Stimulated activated CD4-positive, alpha-beta T cell treated with anti-CD3 and anti-CD28 coated beads, Interleukin-2, amount 100 ng/mL, for 24 hours (primary cell): ENCODE measurements at regions not wholly inside any gene's neighbourhood (a gene's known extent, or its start where the extent isn't known, plus 50 kb on each side); places are given as distances from the start of the nearest gene placed in this dataset.
"Not testable (repeated sequence)": the region's sequence is repeated elsewhere in the genome, so short reads cannot be mapped to it uniquely, and the experiment has no call there.

Source experiments
- DNase-seq, 2 donors: peaks; one replicate each; pipeline ENCODE4 v3.0.0-alpha.2; 2020

DNA sequence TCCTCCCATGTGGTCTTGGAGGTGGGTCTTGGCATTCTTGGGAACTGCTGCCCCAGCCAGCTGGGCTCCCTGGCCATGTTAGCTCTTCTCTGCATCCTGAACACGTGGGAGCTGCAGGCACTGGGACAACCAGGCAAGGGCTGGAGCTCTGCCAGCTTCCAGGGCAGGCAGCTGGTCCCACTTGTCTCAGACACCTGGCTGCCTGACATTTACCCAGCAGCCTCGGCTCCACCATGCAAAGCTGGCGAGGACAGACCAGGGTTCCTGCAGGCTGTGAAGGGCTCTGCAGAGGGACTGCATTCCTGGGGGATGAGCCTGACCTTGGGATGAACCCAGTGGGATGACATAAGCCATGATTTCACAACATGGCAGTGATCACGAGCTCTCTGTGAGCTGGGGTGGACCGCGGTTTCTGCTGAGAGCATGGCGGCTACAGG is 99.0 kb upstream of the TSHZ3 start:
- DNase-seq: no peak

DNA sequence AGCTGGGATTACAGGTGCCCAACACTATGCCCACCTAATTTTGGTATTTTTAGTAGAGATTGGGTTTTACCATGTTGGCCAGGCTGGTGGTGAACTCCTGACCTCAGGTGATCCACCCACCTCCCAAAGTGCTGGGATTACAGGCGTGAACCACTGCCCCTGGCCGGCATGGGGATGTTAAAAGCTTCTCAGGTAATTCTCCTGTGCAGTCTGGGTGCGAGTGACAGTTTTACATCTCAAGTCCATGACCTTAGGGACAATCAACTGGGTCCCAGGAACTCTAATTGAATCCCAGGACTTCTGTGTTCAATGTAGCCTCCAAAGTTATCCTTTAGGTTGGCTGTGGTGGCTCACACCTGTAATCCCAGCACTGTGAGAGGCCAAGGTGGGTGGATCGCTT is 100.1 kb upstream of the TSHZ3 start:
- no peak for DNase-seq

DNA sequence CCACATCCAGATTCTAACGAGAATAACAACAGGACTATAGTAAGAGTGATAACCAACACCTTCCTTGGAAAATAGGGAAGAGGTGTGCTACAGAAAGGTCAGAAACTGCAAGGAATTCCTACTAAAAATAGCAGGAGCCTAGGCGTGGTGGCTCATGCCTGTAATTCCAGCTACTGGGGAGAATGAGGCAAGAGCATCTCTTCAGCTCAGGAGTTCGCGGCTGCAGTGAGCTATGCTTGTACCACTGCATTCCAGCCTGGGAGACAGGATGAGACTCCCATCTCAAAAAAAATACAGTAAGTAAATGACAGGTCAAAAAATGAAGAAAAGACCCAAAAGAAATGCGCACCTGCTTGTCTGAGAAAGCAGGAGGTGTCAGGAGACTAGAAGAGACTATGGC is 101.5 kb upstream of the TSHZ3 start:
- no peak for DNase-seq

DNA sequence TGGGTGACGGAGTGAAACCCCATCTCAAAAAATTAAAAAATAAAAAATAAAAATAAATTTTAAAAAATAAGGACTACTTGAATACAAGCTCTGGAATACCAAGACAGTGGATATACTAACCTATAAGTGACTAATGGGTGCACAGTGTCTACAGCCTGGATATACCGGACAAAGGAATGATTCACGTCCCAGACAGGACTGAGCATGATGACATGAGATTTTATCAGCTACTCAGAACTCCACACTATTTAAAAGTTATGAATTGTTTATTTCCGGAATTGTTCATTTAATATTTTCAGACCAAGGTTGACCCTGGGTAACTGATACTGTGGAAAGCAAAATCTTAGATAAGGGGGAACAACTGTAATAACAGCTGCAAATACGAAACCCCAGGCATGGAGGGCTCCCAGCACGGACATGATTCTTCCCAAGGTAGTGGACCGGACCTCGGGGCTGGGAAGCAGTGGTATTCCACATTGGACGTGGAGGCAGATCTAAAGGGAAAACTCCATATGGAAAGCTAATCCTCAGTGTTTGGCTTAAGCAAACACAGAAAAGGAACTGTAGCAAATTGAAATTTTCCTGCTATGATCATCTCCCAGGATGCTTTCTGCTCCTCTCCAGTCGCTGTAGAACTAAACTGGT is 102.6 kb upstream of the TSHZ3 start:
- no peak for DNase-seq

DNA sequence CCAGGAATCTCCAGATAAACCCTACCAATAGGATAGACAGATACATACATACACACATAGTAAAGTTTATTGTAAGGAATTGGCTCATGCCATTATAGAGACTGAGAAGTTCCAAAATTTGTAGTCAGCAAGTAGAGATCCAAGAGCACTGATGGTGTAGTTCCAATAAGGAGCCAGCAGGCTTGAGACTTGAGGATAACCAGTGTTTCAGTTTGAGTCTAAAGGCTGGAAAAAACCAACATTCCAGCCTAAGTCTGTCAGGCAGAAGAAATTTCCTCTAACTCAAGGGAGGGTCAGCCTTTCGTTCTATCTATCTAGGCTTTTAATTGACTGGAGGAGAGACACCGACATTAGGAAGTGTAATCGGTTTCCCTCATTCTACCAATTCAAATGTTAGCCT is 110.2 kb upstream of the TSHZ3 start:
- no peak for DNase-seq

DNA sequence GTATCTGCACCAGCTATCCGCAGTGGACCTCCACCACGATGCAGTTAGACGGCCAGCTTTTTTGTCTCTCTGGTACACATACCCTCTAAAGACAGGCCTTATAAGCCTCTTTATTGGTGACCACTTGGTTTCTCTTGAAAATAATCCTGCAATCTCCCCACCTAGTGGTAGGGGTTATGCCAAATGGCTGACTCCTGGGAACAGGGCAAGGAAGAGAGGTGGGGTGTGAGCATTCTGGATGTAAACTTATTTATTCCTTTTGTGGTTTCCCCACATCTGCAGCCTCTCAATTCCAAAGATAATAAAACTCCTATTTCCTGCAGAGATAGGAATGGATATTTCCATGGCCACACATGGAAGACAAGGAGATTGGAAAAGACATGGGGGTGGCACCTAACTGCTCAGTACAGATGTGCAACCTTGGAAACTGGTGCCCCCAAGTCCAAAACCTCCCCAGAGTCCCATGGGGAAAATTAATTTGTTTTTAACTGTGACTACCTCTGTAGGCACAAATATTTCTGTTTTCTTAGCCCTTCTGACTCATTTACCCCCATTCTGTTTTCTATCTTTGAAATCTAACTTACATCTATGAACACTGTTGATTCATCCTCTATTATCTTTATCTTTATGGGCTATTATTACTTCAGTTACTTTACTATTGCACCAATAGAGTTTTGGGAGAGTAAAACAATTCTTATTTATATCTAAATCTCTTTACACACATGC is 112.7 kb upstream of the TSHZ3 start:
- DNase-seq: no peak

DNA sequence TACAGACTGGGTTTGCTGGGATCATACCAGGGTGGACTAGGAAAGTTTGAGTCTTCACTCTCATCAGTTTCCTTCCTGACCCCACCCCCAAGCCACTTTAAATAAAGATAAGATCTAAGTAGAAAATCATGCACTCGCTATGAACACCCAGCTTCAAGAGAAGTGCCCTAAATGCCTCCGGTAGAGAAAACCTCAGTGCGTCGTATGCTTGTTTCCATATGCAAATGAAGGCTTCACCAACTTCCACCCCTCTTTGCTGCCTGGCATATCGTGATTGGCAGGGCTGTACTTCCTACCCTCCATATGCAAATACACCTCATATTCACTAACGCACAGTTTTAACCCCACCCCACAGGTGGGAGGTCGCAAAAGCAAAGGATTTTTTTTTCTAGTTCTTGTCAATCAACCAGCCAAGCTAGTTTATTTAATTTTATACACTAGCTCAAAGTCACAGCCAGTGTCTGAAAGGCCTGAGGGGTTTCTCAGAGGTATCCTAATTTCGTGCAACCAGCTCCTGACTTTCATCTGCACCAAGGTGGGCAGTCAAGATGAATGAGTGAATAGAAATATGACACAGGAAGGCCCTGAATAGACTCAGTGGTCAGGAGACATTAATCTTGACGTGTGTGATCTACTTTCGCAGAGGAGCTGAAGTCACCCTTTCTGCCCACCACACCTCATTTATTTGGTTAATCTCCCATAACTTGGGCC is 121.1 kb upstream of the TSHZ3 start:
- no peak for DNase-seq

DNA sequence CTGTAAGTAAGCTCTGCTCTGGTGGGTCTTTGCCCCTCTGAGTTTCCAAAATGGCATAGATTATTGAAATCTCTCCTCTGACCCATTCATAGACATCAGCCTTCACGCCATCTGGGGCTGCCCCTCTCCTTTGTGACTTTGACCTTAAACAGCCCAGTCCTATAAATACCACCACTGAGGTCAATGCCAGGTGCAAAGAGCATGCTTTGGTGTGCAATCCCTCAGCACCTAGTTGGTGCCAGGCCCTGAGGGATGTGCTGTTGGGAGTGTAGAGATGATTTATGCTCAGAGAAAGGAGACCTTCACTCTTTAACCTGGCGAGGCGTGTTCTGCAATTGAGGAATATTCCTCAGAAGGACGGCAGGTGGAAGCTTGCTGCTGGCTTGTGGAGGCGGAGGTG is 121.7 kb upstream of the TSHZ3 start:
- no peak for DNase-seq

DNA sequence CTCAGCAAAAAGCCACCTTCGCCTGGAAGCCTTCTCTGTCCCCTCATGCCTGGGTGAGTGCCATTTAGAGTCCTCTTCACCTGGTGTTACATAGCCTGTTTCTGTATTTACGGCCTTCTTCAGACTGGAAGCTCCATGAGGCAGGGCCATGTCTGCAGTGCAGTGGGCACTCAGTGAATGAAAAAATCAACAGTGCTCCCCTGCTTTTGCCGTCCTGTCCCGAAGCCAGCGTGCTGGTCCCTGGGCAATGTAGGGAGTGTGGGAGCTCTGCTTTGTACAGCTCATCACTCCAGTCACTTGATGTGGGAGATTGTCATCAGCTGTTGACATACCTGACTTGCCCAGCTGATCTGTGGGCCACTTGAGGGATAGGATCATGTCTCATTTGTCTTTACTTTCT is 129.0 kb upstream of the TSHZ3 start:
- no peak for DNase-seq

DNA sequence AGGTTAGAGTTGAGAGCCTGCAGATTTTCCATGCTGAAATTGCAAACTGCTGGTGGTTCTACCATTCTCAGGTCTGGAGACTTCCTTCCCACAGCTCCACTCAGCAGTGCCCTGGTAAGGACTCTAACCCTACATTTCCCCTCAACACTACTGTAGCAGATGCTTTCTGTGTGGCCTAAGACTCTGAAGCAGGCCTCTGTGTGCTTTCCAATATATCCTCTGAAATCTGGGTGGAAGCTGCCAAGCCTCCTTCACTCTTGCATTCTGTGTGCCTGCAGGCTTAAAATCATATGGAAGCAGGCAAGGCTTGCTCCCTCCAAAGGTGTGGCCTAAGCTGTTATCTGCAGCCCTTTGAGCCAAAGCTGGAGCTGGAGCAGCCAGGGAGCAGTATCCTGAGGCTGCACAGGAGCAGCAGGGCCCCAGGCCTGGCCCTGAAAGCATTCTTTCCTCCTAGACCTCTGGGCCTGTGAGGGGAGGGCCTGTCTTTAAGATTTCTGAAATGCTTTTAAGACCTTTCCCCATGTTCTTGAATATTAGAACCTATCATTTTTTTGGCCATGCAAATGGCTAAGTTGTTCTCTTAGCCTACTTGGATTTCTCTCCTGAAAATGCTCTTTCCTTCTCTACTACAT is 134.1 kb upstream of the TSHZ3 start:
- DNase-seq: no peak

DNA sequence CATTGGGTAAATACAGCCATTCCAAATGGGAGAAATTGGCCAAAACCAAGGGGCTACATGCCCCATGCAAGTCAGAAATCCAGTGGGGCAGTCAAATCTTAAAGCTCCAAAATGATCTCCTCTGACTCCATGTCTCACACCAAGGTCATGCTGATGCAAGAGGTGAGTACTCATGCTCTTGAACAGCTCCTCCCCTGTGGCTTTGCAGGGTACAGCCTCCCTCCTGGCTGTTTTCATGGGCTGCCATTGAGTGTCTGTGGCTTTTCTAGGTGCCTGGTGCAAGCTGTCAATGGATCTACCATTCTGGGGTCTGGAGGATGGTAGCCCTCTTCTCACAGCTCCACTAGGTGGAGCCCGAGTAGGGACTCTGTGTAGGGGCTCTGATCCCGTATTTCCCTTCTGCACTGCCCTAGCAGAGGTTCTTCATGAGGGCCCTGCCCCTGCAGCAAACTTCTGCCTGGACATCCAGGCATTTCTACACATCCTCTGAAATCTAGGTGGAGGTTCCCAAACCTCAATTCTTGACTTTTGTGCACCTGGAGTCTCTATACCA is 135.7 kb upstream of the TSHZ3 start:
- not testable (repeated sequence) for DNase-seq

DNA sequence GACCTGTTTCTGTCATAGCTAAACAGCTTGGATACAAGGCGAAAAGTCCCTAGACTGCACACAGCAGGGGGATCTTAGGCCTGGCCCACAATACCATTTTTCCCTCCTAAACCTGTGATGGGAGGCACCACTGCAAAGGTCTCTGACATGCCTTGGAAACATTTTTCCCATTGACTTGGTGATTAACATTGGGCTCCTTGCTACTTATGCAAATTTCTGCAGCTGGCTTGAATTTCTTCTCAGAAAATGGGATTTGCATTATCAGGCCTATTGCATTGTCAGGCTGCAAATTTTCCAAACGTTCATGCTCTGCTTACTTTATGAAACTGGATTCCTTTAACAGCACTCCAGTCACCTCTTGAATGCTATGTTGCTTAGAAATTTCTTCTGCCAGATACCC is 136.2 kb upstream of the TSHZ3 start:
- no peak for DNase-seq

DNA sequence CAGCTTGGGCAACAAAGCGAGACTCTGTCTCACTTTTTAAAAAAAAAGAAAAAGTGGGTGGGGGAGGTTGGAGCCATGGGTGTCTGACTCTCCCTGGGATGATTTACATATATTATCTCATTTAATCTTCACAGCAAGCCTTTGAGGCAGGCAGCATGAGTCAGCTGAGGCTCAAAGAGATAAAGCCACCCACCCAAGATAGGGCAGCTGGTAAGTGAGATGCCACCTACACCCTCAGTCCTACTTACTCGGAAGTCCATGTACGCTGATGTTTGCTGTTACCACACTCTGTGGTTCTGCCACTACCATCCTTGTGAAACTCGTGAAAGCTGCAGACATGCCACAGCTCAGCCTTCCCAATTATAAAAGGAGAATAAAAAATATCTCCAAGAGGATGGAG is 142.0 kb upstream of the TSHZ3 start:
- DNase-seq: no peak

DNA sequence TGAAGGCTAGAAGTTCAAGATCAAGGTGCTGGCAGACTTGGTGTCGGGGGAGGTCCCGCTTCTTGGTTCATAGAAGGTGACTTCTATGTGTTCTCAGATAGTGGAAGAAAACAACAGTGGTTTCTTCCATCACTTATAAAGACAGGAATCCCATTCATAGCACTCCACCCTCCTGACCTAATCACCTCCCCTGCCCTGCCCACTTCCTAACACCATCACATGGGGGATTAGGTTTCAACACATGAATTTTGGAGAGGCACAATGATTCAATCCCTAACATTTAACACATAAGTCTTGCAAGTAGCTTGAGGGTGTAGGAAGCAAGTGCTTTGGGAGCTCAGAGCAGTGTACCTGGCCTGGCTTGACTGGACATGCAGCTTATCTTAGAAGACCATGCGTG is 142.8 kb upstream of the TSHZ3 start:
- no peak for DNase-seq

DNA sequence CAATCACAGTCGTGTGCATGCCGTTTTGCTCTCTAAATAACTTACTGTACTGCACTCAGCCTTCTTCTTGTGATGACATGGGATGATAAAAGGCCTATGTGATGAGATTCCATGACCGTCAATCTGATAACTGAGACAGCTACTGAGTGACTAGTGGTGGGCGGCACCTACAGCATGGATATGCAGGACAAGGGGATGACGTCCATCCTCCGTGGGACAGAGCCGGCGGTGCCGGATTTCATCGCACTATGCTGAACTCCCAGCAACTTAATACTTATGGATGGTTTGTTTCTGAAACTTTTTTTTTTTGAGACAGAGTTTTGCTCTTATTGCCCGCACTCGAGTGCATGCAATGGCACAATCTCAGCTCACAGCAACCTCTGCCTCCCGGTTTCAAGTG is 146.8 kb upstream of the TSHZ3 start:
- DNase-seq: no peak

DNA sequence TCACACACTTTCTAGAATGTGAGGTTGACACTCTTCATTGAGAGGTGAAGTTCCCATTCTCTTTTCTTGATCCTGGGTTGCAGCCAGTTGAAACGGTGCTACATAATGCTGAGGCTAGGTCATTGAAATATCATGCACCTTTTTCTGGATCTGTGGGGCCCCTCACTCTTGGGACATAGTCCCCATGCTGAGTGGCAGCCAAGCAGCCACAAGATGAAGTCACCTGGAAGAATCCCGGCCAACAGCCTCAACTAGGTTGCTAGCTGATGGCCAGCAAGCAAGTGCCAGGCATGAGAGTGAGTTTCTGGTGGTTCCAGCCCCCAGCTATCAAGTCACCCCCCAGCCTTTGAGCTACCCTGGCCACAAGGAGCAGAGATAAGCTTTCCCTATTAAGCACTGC is 148.5 kb upstream of the TSHZ3 start:
- DNase-seq: no peak

DNA sequence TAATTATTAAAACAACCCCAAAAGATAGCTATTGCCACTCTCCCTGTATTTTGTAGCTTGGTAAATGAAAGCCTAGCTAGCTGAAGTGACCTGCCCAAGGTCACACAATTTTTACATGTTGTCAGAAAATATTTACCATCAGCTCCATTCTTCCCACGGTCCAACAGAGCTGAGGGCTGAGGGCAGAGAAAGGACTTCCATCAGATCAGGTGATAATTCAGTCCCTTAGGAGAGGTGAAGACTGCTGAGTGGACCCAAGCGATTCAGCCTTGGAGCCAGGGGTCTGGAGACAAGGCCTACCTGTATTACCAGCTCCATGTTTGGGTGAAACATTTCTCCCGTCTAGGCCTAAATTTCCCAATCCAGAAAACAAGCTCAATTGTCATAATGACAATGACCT is 149.5 kb upstream of the TSHZ3 start:
- no peak for DNase-seq

DNA sequence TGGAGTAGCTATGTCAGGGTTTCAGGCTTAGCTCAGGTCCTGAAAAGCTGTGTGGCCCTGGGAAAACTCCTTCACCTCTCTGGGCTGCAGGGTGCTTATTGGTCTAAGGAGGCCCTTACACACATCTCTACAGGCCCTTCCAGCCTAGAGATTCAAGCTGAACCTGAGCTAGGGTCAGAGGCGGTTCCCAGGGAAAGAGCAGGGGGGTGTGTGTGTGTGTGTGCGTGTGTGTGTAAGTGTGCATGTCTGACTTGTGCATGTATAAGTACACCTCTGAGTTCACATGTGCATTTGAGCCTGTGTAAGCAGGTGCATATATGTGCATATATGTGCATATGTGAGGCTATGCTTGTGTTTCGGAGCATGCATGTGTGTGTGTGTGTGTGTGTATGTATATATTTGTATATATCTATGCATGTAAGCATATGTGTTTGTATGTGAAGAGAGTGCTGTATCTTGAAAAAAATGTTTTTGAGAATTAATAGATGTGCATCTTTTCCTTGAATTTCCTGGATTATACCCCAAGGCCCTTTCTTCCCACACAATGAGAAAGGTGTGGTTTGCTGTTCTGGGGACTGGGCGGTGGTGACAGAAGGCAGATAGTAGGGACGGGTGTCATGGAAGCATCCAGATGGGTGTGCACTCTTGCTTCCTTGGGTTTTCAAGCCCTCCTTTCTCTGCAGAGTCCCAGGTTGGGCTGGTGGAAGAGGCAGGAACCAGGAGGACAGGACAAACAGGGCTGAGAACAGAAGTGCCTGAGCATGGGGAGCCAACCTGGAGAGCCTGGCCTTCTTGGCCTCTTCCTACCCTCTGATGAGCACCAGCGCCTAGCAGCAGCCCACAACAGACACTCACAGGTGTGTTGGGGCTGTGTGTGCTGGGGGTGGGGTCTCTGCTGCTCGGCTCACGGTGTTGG is 150.3 kb upstream of the TSHZ3 start:
- no peak for DNase-seq

DNA sequence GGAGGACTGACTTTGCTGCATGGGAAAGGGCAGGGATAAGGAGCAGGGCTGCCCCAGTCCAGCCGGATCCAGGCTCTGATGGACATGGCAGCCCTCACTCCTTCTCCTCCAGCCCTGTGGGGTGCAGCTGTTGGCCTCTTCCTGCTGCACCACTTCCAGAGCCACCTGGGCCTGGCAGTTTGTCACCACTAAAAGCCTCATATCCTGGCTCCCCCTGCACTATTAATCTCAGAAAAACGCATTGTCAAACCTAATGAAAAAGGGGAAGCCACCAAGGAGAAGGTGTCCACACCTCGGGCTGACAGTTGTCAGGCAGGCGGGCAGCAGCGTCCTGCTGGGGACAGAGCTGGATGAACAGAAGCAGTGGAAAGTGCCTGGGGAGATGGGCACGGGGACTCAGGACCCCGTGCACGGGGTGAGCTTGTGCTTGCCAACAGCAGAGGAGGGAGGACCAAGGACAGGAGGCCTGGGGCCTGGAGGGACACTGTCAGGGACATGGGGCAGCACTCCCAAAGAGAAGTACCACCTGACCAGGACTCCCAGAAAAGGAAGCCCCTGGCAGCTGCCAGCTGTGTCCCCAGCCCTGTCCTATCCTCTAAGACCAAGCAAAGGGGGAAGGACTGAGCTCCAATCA is 151.1 kb upstream of the TSHZ3 start:
- no peak for DNase-seq

DNA sequence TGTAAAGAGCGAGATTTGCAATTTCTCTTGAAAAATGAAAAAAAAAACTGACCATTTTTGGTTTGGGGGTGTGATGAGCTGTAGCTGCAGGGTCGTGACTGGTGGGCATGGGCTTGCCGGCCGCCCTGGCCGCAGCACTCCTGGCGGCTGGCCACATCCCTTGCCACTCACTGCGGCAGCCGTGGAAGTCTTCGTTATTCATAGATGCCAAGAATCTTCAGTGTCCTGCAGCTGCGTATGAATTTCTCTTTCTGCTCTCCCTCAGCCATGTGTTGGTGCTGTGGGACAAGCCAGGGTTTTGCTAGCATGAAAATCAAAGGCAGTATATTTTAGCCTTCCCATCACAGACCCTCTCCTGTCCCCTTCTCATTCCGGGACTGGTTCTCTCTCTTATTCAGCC is 151.7 kb upstream of the TSHZ3 start:
- no peak for DNase-seq

DNA sequence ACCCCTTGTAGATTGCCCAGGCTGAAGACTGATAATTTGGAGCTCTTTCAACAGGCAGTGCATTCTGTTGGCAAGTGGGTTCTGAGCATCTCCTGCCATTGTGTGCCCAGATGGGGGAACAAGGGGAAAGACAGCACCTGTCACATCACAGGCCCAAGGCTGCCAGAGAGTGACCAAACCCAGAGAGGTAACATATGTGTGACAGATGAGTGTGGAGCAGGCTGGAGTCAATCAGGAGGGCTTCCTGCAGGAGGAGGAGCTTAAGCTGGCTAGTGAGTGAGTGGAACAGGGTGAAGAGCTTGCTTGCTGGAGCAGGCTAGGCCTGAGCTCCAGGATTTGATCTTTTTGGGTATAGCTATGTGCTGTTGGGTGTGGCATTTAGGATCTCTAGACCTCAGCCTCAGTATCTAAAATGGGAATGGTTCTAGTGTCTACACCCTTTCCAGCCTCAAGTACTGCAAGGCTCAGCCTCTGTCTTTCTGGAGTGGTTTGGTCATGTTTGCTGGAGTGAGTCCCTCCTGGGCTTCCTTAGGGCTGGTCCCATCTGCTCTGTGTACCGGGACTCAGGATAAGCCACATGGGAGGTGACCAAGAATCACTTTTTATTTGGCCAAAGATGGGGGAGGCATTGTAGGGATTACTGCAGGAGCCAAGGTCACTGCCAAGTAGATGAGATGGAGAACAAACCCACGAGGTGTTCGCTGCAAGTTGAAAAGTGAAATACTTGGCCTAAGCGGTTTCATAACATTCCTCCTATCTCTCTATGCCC is 152.4 kb upstream of the TSHZ3 start:
- DNase-seq: no peak
